ENCODE measurements at regions not wholly inside any gene's neighbourhood (a gene's known extent, or its start where the extent isn't known, plus 50 kb on each side); places are given as distances from the start of the nearest gene placed in this dataset.

DNA sequence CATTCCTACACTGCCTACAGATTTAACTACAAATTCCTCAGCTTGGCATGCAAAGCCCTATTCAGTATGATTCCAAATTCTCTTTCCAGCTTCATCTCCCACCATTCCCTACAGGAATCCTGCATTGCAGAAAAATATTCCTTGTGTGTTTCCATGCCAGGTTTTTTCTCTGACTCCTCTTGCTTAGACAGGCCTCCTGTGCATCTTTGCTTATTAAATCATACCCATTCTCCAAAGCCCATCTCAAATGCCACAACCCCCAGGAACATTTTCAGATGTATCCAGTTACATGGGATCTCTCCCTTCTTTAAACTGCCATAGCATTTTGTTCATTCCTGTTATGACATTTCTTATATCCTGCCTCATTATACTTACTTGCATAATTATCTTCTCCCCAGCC is 106.4 kb upstream of the GRIA3 start:
- H3K36me3 ChIP-seq (ENCODE audit: low read depth, missing control alignments), result no peaks in the 10 kb centered on the region
- no peaks in the 10 kb centered on the region for H3K4me1 ChIP-seq
- intact Hi-C loops (cut with DNase I; ENCODE audit: low total_unique reads), result no loop called here
- H3K9me3 ChIP-seq, result no peaks in the 10 kb centered on the region
- no peak overlapping the region for H3K4me3 ChIP-seq
- no peak overlapping the region for H3K27ac ChIP-seq
- TF ChIP-seq CTCF (IDR thresholded peaks at IDR 0.05) (no peak), POLR2A (IDR thresholded peaks at IDR 0.05) (no peak)
- DNase-seq, result no peak
- no peaks in the 10 kb centered on the region for H3K27me3 ChIP-seq

- no peak overlapping the region for H3K4me3 ChIP-seq
- no peaks in the 10 kb centered on the region for H3K4me1 ChIP-seq
- TF ChIP-seq CTCF (IDR thresholded peaks at IDR 0.05) (no peak), POLR2A (IDR thresholded peaks at IDR 0.05) (no peak)
- no peaks in the 10 kb centered on the region for H3K9me3 ChIP-seq
- H3K27ac ChIP-seq, result no peak overlapping the region
- DNase-seq, result no peak
- no peaks in the 10 kb centered on the region for H3K36me3 ChIP-seq (ENCODE audit: low read depth, missing control alignments)
- intact Hi-C loops (cut with DNase I; ENCODE audit: low total_unique reads), result no loop called here
- no peaks in the 10 kb centered on the region for H3K27me3 ChIP-seq
- 83 to 88% methylated on average over 4 of the region's 4 CpGs for WGBS, 2 donors
Measured at GRCh38 chrX:123080065-123080464, 104.0 kb upstream of the GRIA3 start.

GRCh38 chrX:123081776-123082175 is 102.3 kb upstream of the GRIA3 start:
- Histone ChIP-seq H3K4me1 (no peaks in the 10 kb centered on the region), H3K4me3 (no peak overlapping the region), H3K9me3 (no peaks in the 10 kb centered on the region), H3K27ac (no peak overlapping the region), H3K36me3 (ENCODE audit: low read depth, missing control alignments) (no peaks in the 10 kb centered on the region), H3K27me3 (no peaks in the 10 kb centered on the region)
- intact Hi-C loops (cut with DNase I; ENCODE audit: low total_unique reads), result no loop called here
- TF ChIP-seq CTCF (IDR thresholded peaks at IDR 0.05), result no peak
- TF ChIP-seq POLR2A (IDR thresholded peaks at IDR 0.05), result no peak
- DNase-seq, result no peak

DNA sequence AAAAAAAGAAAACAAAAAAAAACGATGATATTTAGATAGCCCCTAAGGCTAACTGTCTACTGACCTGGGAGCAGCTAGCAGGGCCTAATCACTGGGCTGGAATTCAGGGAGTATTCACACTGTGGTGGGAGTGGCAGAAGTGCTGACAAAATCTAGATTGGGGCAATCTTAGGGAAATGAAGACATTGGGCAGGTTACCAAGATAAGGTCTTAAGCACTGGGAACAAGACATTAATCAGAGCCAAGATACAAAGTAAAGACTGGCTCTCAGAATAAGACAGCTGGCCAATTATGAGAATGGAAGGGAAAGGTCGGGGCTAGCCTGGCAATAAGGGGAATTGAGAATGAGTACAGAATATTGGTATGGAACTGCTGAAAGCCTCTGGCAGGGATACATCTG is 100.2 kb upstream of the GRIA3 start:
- H3K36me3 ChIP-seq (ENCODE audit: low read depth, missing control alignments), result no peaks in the 10 kb centered on the region
- no peak overlapping the region for H3K27ac ChIP-seq
- H3K4me3 ChIP-seq, result no peak overlapping the region
- no peaks in the 10 kb centered on the region for H3K9me3 ChIP-seq
- intact Hi-C loops (cut with DNase I; ENCODE audit: low total_unique reads), result no loop called here
- no peak for TF ChIP-seq CTCF (IDR thresholded peaks at IDR 0.05)
- no peak for TF ChIP-seq POLR2A (IDR thresholded peaks at IDR 0.05)
- H3K27me3 ChIP-seq, result no peaks in the 10 kb centered on the region
- H3K4me1 ChIP-seq, result no peaks in the 10 kb centered on the region
- 27 to 33% methylated on average over 2 of the region's 2 CpGs for WGBS, 2 donors
- DNase-seq, result no peak

DNA sequence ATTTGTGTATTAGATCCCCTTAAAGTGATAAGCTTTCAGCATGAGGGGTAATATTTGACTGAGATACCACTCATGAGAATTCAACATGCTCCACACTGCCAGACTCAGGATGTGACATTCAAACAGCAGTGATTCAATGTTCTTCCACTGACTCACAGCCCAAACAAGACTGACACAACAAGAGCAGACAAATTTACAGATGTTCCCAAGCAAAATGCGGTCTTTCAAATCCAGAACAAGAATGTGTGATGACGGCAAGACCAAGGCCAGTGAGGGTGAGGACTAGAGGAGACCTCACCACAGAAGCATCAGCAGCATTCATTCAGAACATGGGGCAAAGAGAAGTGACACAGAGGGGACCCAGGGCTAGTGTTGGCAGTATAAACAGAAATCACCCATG is 99.3 kb upstream of the GRIA3 start:
- intact Hi-C loops (cut with DNase I; ENCODE audit: low total_unique reads), result no loop called here
- TF ChIP-seq POLR2A (IDR thresholded peaks at IDR 0.05), result no peak
- no peak for TF ChIP-seq CTCF (IDR thresholded peaks at IDR 0.05)
- H3K9me3 ChIP-seq, result no peaks in the 10 kb centered on the region
- WGBS, 2 donors, result 86 to 100% methylated on average over 1 to 2 of the region's 2 CpGs
- no peaks in the 10 kb centered on the region for H3K36me3 ChIP-seq (ENCODE audit: low read depth, missing control alignments)
- no peaks in the 10 kb centered on the region for H3K27me3 ChIP-seq
- H3K27ac ChIP-seq, result no peak overlapping the region
- no peaks in the 10 kb centered on the region for H3K4me1 ChIP-seq
- no peak for DNase-seq
- no peak overlapping the region for H3K4me3 ChIP-seq

Data from testis (tissue), 2 donors.